MM.1S (cell line): ENCODE measurements at regions not wholly inside any gene's neighbourhood (a gene's known extent, or its start where the extent isn't known, plus 50 kb on each side); places are given as distances from the start of the nearest gene placed in this dataset.

ENCODE experiments used
- DNase-seq: peaks from one replicate; pipeline ENCODE4 v3.0.0-alpha.2; 2015
- H2AFZ ChIP-seq: fragments of 300-600 bp; sonication (generic); 2 replicates; pipeline ENCODE4 v1.6.0; 2016; ENCODE audit warnings: antibody characterized with exemption, low read length
- H3F3A ChIP-seq: fragments of 300-600 bp; sonication (generic); 2 replicates; pipeline ENCODE4 v1.6.1; 2016; ENCODE audit warnings: mild to moderate bottlenecking, antibody characterized with exemption, low read length, moderate library complexity, mixed read lengths; ENCODE audit not compliant: insufficient read depth
- H3K27ac ChIP-seq: fragments of 300-600 bp; sonication (generic); 2 replicates; pipeline ENCODE4 v1.5.1; 2016; ENCODE audit warnings: mild to moderate bottlenecking, low read length
- H3K27me3 ChIP-seq: fragments of 300-600 bp; sonication (generic); replicated peaks from 2 replicates; pipeline ENCODE4 v1.6.0; 2016; ENCODE audit warnings: low read length; ENCODE audit not compliant: insufficient read depth
- H3K36me3 ChIP-seq: fragments of 300-600 bp; sonication (generic); replicated peaks from 2 replicates; pipeline ENCODE4 v1.6.1; 2016; ENCODE audit warnings: mild to moderate bottlenecking, low read length, mixed read lengths; ENCODE audit not compliant: insufficient read depth
- H3K4me1 ChIP-seq: fragments of 300-600 bp; sonication (generic); 2 replicates; pipeline ENCODE4 v1.6.1; 2016; ENCODE audit warnings: low read length, mixed read lengths
- H3K4me2 ChIP-seq: fragments of 300-600 bp; sonication (generic); 2 replicates; pipeline ENCODE4 v1.6.0; 2016; ENCODE audit warnings: low read depth, low read length
- H3K4me3 ChIP-seq: fragments of 300-600 bp; sonication (generic); 2 replicates; pipeline ENCODE4 v1.5.1; 2016; ENCODE audit warnings: low read length, mixed read lengths
- H3K79me2 ChIP-seq: fragments of 300-600 bp; sonication (generic); 2 replicates; pipeline ENCODE4 v1.6.1; 2016; ENCODE audit warnings: mixed run types, low read length, mixed read lengths
- H3K9ac ChIP-seq: fragments of 300-600 bp; sonication (generic); 2 replicates; pipeline ENCODE4 v1.6.1; 2016; ENCODE audit warnings: low read length, mixed read lengths
- H3K9me2 ChIP-seq: fragments of 300-600 bp; sonication (generic); replicated peaks from 2 replicates; pipeline ENCODE4 v1.6.1; 2016; ENCODE audit warnings: mild to moderate bottlenecking, low read length, mixed read lengths; ENCODE audit not compliant: insufficient read depth
- H3K9me3 ChIP-seq: fragments of 300-600 bp; sonication (generic); replicated peaks from 2 replicates; pipeline ENCODE4 v1.6.1; 2016; ENCODE audit warnings: mild to moderate bottlenecking, low read length, mixed read lengths; ENCODE audit not compliant: insufficient read depth
- H4K20me1 ChIP-seq: fragments of 300-600 bp; sonication (generic); 2 replicates; pipeline ENCODE4 v1.6.1; 2016; ENCODE audit warnings: mild to moderate bottlenecking, low read length, moderate library complexity, mixed read lengths; ENCODE audit not compliant: insufficient read depth
- CTCF ChIP-seq: fragments of 300-600 bp; sonication (generic); IDR thresholded peaks from 2 replicates; pipeline ENCODE4 v1.5.1; 2016; ENCODE audit warnings: antibody characterized with exemption, low read length, mixed read lengths
- EZH2 ChIP-seq: fragments of 300-600 bp; sonication (generic); optimal IDR thresholded peaks from 2 replicates; pipeline ENCODE3; 2017; ENCODE audit warnings: low read depth, mild to moderate bottlenecking, antibody characterized with exemption, low read length, mixed read lengths
- EZH2phosphoT487 ChIP-seq: fragments of 300-600 bp; sonication (generic); IDR thresholded peaks from 2 replicates; pipeline ENCODE4 v1.6.1; 2018; ENCODE audit warnings: antibody characterized with exemption, low read length

- no peaks in the 10 kb centered on the region for H3K36me3 ChIP-seq
- no peaks in the 10 kb centered on the region for H3F3A ChIP-seq
- H3K79me2 ChIP-seq, result no peaks in the 10 kb centered on the region
- no peak overlapping the region for H3K27ac ChIP-seq
- no peaks in the 10 kb centered on the region for H3K4me1 ChIP-seq
- no peak overlapping the region for H3K9ac ChIP-seq
- DNase-seq, result no peak
- H3K27me3 ChIP-seq, result no peaks in the 10 kb centered on the region
- H3K4me2 ChIP-seq, result no peak overlapping the region
- TF ChIP-seq EZH2 (no peak), EZH2phosphoT487 (no peak), CTCF (no peak)
- H3K4me3 ChIP-seq, result no peak overlapping the region
- H2AFZ ChIP-seq, result no peak overlapping the region
- no peaks in the 10 kb centered on the region for H3K9me2 ChIP-seq
- H3K9me3 ChIP-seq, result no peaks in the 10 kb centered on the region
- no peaks in the 10 kb centered on the region for H4K20me1 ChIP-seq
Measured at GRCh38 chr14:99011385-99011784, 260.6 kb downstream of the BCL11B start.

GRCh38 chr14:99012703-99013102, 259.3 kb downstream of the BCL11B start:
- DNase-seq, result no peak
- Histone ChIP-seq H3K9me2 (no peaks in the 10 kb centered on the region), H3K4me2 (no peak overlapping the region), H3F3A (no peaks in the 10 kb centered on the region), H3K27me3 (no peaks in the 10 kb centered on the region), H4K20me1 (no peaks in the 10 kb centered on the region), H3K79me2 (no peaks in the 10 kb centered on the region), H3K4me1 (no peaks in the 10 kb centered on the region), H2AFZ (no peak overlapping the region), H3K36me3 (no peaks in the 10 kb centered on the region), H3K27ac (no peak overlapping the region), H3K4me3 (no peak overlapping the region), H3K9ac (no peak overlapping the region), H3K9me3 (no peaks in the 10 kb centered on the region)
- TF ChIP-seq CTCF, result no peak
- no peak for TF ChIP-seq EZH2
- no peak for TF ChIP-seq EZH2phosphoT487

GRCh38 chr14:99015833-99016232, 256.2 kb downstream of the BCL11B start:
- DNase-seq, result no peak
- Histone ChIP-seq H3K4me1 (no peaks in the 10 kb centered on the region), H3K27ac (no peak overlapping the region), H2AFZ (no peak overlapping the region), H3K4me3 (no peak overlapping the region), H3K79me2 (no peaks in the 10 kb centered on the region), H3F3A (no peaks in the 10 kb centered on the region), H3K36me3 (no peaks in the 10 kb centered on the region), H4K20me1 (no peaks in the 10 kb centered on the region), H3K9me2 (no peaks in the 10 kb centered on the region), H3K9ac (no peak overlapping the region), H3K4me2 (no peak overlapping the region), H3K9me3 (no peaks in the 10 kb centered on the region), H3K27me3 (no peaks in the 10 kb centered on the region)
- TF ChIP-seq EZH2 (no peak), EZH2phosphoT487 (no peak), CTCF (no peak)
